ENCODE measurements at regions not wholly inside any gene's neighbourhood (a gene's known extent, or its start where the extent isn't known, plus 50 kb on each side); places are given as distances from the start of the nearest gene placed in this dataset.
A peak's percentile ranks its signal among the peaks of the same experiment; 100 is the strongest.

DNA sequence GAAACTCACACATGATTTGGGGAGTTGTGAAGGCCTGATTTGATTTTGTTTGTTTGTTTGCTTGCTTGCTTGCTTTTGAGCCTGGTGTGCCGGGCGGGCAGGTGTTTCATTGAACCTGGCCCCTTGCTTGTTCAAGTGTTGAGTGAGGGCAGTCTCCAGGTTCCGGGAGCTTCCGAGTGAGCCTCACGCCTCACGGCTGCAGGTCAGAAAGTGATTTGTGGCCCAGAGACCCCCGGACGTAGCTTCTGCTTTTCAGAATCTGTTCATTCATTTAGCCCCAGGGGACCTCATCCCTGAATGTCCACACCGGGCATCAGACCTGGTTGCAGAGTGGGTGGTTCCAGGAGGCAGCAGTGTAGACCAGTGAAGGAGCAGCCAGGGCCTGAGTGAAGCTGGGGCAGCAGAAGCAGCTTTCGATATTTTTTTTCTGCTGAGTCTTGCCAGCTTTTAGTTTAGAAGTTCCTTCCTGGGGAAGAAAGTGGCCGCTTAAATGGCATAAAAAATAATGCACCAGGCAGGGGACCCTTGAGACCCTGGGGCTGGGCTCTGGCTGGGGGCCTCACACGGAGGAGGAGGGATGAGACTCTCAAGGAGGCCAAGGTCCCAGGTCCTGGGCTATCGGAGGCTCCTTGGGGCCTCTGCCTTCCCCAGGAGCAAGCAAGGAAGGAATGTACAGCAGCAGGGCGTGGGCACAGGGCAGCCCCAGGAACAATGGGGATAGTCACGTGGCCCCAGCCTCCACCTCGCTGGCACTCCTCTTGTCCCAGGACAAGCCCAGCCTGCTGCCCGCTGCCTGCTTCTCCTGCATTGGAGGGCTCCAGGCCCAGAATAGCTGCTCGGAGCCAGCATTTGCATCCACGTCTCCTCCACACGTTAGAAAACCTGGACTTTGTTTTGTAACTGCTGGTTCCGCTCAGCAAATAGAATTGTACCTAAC, 89.2 kb upstream of the BHLHE23 start:
- ATAC-seq = peak; percentile 32
- no peaks in the 10 kb centered on the region for H3K4me1 ChIP-seq (ENCODE audit: control insufficient read depth, insufficient read depth, low read length)
- no peak overlapping the region for H3K4me3 ChIP-seq (ENCODE audit: low read depth in 2 of 2, low read length in 2 of 2)
- H3K27ac ChIP-seq (ENCODE audit: low read length) = no peak overlapping the region
- BruUV-seq (replicated peaks) = no TSS peak
- no peaks in the 10 kb centered on the region for H3K27me3 ChIP-seq (ENCODE audit: control insufficient read depth, insufficient read depth, low read length)
- ChIA-PET POLR2A (interaction anchor here (1.2 kb wide), 1 partner anchor 9 kb away, joined by 4 read pairs; no protein-coding TSS in a partner anchor), CTCF (no interaction called here)
- TF ChIP-seq, protein P1, sequence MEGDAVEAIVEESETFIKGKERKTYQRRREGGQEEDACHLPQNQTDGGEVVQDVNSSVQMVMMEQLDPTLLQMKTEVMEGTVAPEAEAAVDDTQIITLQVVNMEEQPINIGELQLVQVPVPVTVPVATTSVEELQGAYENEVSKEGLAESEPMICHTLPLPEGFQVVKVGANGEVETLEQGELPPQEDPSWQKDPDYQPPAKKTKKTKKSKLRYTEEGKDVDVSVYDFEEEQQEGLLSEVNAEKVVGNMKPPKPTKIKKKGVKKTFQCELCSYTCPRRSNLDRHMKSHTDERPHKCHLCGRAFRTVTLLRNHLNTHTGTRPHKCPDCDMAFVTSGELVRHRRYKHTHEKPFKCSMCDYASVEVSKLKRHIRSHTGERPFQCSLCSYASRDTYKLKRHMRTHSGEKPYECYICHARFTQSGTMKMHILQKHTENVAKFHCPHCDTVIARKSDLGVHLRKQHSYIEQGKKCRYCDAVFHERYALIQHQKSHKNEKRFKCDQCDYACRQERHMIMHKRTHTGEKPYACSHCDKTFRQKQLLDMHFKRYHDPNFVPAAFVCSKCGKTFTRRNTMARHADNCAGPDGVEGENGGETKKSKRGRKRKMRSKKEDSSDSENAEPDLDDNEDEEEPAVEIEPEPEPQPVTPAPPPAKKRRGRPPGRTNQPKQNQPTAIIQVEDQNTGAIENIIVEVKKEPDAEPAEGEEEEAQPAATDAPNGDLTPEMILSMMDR (IDR thresholded peaks at IDR 0.05) = no peak
- TF ChIP-seq SIN3A (IDR thresholded peaks at IDR 0.05; ENCODE audit: borderline replicate concordance, insufficient read depth, low read depth, low read length) = no peak
- no peak for TF ChIP-seq TCF7L2 (IDR thresholded peaks at IDR 0.05; ENCODE audit: low read depth, low read length)
- no peak for TF ChIP-seq POLR2AphosphoS5 (IDR thresholded peaks at IDR 0.05; ENCODE audit: low read depth, low read length)
- TF ChIP-seq, protein P2, sequence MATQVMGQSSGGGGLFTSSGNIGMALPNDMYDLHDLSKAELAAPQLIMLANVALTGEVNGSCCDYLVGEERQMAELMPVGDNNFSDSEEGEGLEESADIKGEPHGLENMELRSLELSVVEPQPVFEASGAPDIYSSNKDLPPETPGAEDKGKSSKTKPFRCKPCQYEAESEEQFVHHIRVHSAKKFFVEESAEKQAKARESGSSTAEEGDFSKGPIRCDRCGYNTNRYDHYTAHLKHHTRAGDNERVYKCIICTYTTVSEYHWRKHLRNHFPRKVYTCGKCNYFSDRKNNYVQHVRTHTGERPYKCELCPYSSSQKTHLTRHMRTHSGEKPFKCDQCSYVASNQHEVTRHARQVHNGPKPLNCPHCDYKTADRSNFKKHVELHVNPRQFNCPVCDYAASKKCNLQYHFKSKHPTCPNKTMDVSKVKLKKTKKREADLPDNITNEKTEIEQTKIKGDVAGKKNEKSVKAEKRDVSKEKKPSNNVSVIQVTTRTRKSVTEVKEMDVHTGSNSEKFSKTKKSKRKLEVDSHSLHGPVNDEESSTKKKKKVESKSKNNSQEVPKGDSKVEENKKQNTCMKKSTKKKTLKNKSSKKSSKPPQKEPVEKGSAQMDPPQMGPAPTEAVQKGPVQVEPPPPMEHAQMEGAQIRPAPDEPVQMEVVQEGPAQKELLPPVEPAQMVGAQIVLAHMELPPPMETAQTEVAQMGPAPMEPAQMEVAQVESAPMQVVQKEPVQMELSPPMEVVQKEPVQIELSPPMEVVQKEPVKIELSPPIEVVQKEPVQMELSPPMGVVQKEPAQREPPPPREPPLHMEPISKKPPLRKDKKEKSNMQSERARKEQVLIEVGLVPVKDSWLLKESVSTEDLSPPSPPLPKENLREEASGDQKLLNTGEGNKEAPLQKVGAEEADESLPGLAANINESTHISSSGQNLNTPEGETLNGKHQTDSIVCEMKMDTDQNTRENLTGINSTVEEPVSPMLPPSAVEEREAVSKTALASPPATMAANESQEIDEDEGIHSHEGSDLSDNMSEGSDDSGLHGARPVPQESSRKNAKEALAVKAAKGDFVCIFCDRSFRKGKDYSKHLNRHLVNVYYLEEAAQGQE (IDR thresholded peaks at IDR 0.05; ENCODE audit: insufficient read depth in 1 of 2, low read depth in 2 of 2, low read length in 1 of 2) = no peak
- in situ Hi-C loops (cut with HindIII; ENCODE audit: low pct_unique_long_range_greater_than_20kb, low sequenced_read_pairs) = no loop called here
- no peak for DNase-seq (ENCODE audit: low read depth, low spot score)
- intact Hi-C loops (cut with micrococcal nuclease; ENCODE audit: unreplicated experiment) = no loop called here
- no peaks in the 10 kb centered on the region for H3K36me3 ChIP-seq (ENCODE audit: control insufficient read depth, insufficient read depth, low read length)
- H3K9me3 ChIP-seq (ENCODE audit: control insufficient read depth, insufficient read depth, low read depth, low read length) = no peaks in the 10 kb centered on the region

DNA sequence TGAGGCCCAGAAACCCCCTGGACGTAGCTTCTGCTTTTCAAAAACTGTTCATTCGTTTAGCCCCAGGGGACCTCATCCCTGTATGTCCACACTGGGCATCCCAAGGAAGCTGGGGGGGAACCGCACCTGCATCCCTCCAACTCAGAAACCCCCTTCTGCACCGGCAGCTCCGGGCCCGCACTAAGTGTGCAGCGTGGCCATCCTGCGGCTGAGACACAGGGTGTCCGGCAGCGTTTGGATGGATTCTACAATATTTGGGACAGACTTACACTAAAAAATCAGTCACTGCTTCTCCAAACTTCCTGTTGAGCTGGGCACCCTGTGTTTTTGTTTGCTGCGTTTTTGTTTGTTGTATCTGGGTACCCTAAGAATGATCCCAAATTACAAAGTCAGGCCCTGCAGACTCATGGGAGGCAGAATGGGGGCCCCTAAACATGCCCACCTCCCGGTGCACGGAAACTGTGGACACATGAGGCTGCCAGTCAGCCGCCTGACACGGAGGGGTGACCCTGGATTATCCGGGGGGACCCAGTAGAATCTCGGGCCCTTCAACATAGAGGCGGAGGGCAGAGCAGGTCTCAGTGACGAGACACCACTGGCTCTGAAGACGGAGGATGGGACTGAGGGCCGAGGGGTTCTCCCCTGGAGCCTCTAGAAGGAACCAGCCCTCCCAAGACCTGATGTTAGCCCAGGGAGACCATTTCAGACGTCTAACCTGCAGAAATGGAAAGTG, 88.2 kb upstream of the BHLHE23 start:
- Histone ChIP-seq H3K27ac (ENCODE audit: low read length) (no peak overlapping the region), H3K4me3 (ENCODE audit: low read depth in 2 of 2, low read length in 2 of 2) (no peak overlapping the region), H3K36me3 (ENCODE audit: control insufficient read depth, insufficient read depth, low read length) (no peaks in the 10 kb centered on the region), H3K4me1 (ENCODE audit: control insufficient read depth, insufficient read depth, low read length) (no peaks in the 10 kb centered on the region), H3K9me3 (ENCODE audit: control insufficient read depth, insufficient read depth, low read depth, low read length) (no peaks in the 10 kb centered on the region), H3K27me3 (ENCODE audit: control insufficient read depth, insufficient read depth, low read length) (no peaks in the 10 kb centered on the region)
- TF ChIP-seq POLR2AphosphoS5 (IDR thresholded peaks at IDR 0.05; ENCODE audit: low read depth, low read length) (no peak), SIN3A (IDR thresholded peaks at IDR 0.05; ENCODE audit: borderline replicate concordance, insufficient read depth, low read depth, low read length) (no peak), TCF7L2 (IDR thresholded peaks at IDR 0.05; ENCODE audit: low read depth, low read length) (no peak)
- TF ChIP-seq, protein P1 (IDR thresholded peaks at IDR 0.05) = no peak
- TF ChIP-seq, protein P2 (IDR thresholded peaks at IDR 0.05; ENCODE audit: insufficient read depth in 1 of 2, low read depth in 2 of 2, low read length in 1 of 2) = no peak
- ATAC-seq (no peak), DNase-seq (ENCODE audit: low read depth, low spot score) (no peak)
- intact Hi-C loops (cut with micrococcal nuclease; ENCODE audit: unreplicated experiment) (no loop called here), in situ Hi-C loops (cut with HindIII; ENCODE audit: low pct_unique_long_range_greater_than_20kb, low sequenced_read_pairs) (no loop called here)
- POLR2A ChIA-PET = interaction anchor here (1.2 kb wide), 1 partner anchor 8 kb away, joined by 4 read pairs; no protein-coding TSS in a partner anchor
- CTCF ChIA-PET = interaction anchor here (1.2 kb wide), 1 partner anchor 128 kb away, joined by 3 read pairs; no protein-coding TSS in a partner anchor
- BruUV-seq (replicated peaks) = no TSS peak
